HL-60 (cell line): ENCODE measurements at regions not wholly inside any gene's neighbourhood (a gene's known extent, or its start where the extent isn't known, plus 50 kb on each side); places are given as distances from the start of the nearest gene placed in this dataset.

Source experiments
- DNase-seq, 2 experiments: peaks; one replicate each; pipeline ENCODE4 v3.0.0-alpha.2; 2010 to 2020; ENCODE audit warnings: low read depth in 1 of 2, low spot score in 1 of 2
- H3K27ac ChIP-seq: fragments of 250-450 bp; sonication (Bioruptor Pico); replicated peaks from 2 replicates; pipeline ENCODE4 v1.5.1; 2020; ENCODE audit warnings: mild to moderate bottlenecking, moderate library complexity
- H3K27me3 ChIP-seq: fragments of 250-450 bp; sonication (Bioruptor Pico); 2 replicates; pipeline ENCODE4 v1.5.1; 2021; ENCODE audit warnings: mild to moderate bottlenecking, moderate library complexity; ENCODE audit not compliant: insufficient read depth, poor library complexity, severe bottlenecking
- H3K4me3 ChIP-seq: replicated peaks from 2 replicates; pipeline ENCODE4 v1.5.1; 2011; ENCODE audit warnings: mild to moderate bottlenecking, control low read depth, low read length; ENCODE audit not compliant: insufficient read depth
- GABPA ChIP-seq: IDR thresholded peaks from 2 replicates; pipeline ENCODE4 v1.6.1; 2012; ENCODE audit warnings: low read depth
- POLR2AphosphoS5 ChIP-seq: IDR thresholded peaks from 2 replicates; pipeline ENCODE4 v1.6.1; 2012; ENCODE audit warnings: low read depth
- SPI1 ChIP-seq: IDR thresholded peaks from 2 replicates; pipeline ENCODE4 v1.6.1; 2012; ENCODE audit warnings: low read depth, mild to moderate bottlenecking, borderline replicate concordance
- TF ChIP-seq, protein P1 (sequence below): IDR thresholded peaks from one replicate; pipeline ENCODE4 v1.5.1; 2011; ENCODE audit warnings: low read length, control low read depth, inconsistent platforms; ENCODE audit not compliant: insufficient read depth
- TF ChIP-seq, protein P2 (sequence below): IDR thresholded peaks from 2 replicates; pipeline ENCODE4 v1.6.1; 2012; ENCODE audit warnings: low read depth; ENCODE audit not compliant: insufficient replicate concordance

DNA sequence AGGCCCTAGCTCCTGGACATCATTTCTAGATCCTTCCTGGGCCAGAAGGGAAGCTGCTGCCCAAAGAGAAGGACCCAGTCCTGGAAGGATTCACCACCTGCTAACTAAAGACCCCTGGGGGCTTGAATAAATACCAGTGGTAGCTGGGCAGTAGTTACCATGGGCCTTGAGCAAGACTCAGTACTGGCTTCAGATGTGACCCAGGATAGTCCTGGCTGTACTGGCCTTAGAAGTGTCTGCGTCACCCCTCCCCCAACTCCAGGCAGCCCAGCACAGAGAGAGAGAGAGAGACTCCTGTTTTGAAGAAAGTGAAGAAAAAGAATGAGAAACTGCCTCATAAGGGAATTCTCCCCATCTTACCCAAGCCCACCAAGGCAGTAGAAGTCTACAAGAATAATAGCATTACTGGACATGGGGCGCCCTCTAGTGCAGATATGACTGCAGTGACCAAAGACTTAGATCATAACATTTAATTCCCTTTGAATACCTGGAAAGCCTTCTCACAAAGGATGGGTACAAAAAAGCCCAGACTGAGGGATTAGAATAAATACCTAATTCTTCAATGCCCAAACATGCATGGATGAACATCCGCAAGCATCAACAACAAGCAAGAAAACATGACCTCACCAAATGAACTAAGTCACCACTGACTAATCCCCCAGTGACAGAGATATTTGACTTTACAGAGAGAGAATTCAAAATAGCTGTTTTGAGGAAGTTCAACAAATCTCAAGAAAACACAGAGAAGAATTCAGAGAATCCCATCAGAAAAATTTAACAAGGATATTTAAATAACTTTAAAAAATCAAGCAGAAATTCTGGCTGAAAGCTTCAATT lies 171.8 kb downstream of the HNRNPD start:
- no peak overlapping the region for H3K4me3 ChIP-seq
- no peak overlapping the region for H3K27ac ChIP-seq
- TF ChIP-seq, protein P1, sequence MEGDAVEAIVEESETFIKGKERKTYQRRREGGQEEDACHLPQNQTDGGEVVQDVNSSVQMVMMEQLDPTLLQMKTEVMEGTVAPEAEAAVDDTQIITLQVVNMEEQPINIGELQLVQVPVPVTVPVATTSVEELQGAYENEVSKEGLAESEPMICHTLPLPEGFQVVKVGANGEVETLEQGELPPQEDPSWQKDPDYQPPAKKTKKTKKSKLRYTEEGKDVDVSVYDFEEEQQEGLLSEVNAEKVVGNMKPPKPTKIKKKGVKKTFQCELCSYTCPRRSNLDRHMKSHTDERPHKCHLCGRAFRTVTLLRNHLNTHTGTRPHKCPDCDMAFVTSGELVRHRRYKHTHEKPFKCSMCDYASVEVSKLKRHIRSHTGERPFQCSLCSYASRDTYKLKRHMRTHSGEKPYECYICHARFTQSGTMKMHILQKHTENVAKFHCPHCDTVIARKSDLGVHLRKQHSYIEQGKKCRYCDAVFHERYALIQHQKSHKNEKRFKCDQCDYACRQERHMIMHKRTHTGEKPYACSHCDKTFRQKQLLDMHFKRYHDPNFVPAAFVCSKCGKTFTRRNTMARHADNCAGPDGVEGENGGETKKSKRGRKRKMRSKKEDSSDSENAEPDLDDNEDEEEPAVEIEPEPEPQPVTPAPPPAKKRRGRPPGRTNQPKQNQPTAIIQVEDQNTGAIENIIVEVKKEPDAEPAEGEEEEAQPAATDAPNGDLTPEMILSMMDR, result peak; percentile 34
- TF ChIP-seq POLR2AphosphoS5, result no peak
- peak in 1 of 2 experiments; percentile 40 for DNase-seq
- no peaks in the 10 kb centered on the region for H3K27me3 ChIP-seq

DNA sequence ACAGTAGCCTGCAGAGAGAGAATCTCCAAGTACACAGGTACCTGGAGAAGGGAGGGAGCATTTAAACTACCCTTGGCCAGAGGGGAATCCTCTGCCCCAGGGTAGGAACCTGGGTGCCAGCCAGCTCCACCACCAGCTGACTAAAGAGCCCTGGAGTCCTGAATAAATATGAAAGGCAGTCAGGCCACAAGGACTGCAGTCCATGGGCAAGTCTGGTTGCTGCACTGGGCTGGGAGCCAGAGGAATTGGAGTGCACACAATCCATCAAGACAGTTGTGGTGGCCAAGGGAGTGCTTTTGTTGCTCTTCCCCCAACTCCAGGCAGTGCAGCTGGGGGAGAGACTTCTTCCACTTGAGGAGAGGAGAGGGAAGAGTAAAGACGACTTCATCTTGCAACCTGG lies 172.5 kb downstream of the HNRNPD start:
- Histone ChIP-seq H3K4me3 (no peak overlapping the region), H3K27me3 (no peaks in the 10 kb centered on the region), H3K27ac (no peak overlapping the region)
- DNase-seq, result no peak
- TF ChIP-seq POLR2AphosphoS5 (no peak), GABPA (no peak), SPI1 (no peak)
- TF ChIP-seq, protein P2, sequence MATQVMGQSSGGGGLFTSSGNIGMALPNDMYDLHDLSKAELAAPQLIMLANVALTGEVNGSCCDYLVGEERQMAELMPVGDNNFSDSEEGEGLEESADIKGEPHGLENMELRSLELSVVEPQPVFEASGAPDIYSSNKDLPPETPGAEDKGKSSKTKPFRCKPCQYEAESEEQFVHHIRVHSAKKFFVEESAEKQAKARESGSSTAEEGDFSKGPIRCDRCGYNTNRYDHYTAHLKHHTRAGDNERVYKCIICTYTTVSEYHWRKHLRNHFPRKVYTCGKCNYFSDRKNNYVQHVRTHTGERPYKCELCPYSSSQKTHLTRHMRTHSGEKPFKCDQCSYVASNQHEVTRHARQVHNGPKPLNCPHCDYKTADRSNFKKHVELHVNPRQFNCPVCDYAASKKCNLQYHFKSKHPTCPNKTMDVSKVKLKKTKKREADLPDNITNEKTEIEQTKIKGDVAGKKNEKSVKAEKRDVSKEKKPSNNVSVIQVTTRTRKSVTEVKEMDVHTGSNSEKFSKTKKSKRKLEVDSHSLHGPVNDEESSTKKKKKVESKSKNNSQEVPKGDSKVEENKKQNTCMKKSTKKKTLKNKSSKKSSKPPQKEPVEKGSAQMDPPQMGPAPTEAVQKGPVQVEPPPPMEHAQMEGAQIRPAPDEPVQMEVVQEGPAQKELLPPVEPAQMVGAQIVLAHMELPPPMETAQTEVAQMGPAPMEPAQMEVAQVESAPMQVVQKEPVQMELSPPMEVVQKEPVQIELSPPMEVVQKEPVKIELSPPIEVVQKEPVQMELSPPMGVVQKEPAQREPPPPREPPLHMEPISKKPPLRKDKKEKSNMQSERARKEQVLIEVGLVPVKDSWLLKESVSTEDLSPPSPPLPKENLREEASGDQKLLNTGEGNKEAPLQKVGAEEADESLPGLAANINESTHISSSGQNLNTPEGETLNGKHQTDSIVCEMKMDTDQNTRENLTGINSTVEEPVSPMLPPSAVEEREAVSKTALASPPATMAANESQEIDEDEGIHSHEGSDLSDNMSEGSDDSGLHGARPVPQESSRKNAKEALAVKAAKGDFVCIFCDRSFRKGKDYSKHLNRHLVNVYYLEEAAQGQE, result no peak
- TF ChIP-seq, protein P1, result no peak

DNA sequence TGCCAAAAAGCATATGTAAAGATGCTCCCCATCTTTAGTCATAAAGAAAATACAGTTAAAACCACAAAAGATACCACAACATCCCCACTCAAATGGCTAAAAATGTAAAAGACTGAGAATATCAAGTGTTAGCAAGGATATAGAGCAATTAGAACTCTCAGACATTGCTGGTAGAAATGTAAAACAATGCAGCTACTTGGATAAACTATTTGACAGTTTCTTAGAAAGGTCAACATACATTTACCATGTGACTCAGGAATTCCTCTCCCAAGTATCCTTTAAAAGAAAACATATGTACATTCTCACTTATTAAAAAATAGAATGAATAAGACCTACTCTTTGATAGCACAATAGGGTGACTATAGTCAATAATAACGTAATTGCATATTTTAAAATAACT lies 173.7 kb downstream of the HNRNPD start:
- TF ChIP-seq GABPA, result no peak
- no peak for TF ChIP-seq POLR2AphosphoS5
- TF ChIP-seq, protein P2, result no peak
- TF ChIP-seq, protein P1, result no peak
- Histone ChIP-seq H3K4me3 (no peak overlapping the region), H3K27me3 (no peaks in the 10 kb centered on the region), H3K27ac (no peak overlapping the region)
- no peak for DNase-seq

DNA sequence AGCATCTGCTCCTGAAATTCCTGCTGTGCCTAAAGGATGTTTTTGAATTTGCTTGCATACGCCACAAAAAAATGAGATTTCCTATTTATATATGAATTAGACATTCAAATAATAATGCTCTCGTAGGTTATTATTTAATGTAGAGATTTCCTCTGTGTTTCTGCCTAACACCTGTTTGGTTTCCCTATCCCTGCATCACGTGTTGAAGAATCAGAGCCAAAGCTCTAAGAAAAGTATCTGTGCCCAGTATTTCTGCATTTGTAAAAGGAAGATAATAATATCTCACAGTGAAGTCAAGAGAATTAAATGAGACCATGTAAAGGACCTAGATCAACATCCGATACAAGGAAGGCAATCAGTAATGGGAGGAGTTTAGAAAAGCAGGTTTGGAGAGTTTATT lies 179.5 kb downstream of the HNRNPD start:
- no peak overlapping the region for H3K4me3 ChIP-seq
- DNase-seq, result no peak
- no peak overlapping the region for H3K27ac ChIP-seq
- TF ChIP-seq SPI1, result no peak
- no peaks in the 10 kb centered on the region for H3K27me3 ChIP-seq
